COLO829 (cell line): ENCODE measurements at regions not wholly inside any gene's neighbourhood (a gene's known extent, or its start where the extent isn't known, plus 50 kb on each side); places are given as distances from the start of the nearest gene placed in this dataset.
"Not testable (repeated sequence)": the region's sequence is repeated elsewhere in the genome, so short reads cannot be mapped to it uniquely, and the experiment has no call there.

Experiments
- DNase-seq: peaks from one replicate; pipeline ENCODE4 v3.0.0; 2012; ENCODE audit warnings: low spot score

- DNase-seq, result no peak
Observed at GRCh38 chr20:59462249-59462648, 142.1 kb upstream of the PHACTR3 start.

GRCh38 chr20:59463541-59463940 is 140.8 kb upstream of the PHACTR3 start:
- DNase-seq, result no peak

GRCh38 chr20:59466107-59466815 is 138.1 kb upstream of the PHACTR3 start:
- DNase-seq, result no peak

GRCh38 chr20:59468831-59469230 is 135.5 kb upstream of the PHACTR3 start:
- DNase-seq, result no peak

- no peak for DNase-seq
Observed at GRCh38 chr20:59469267-59470252, 134.8 kb upstream of the PHACTR3 start.

- no peak for DNase-seq
Observed at GRCh38 chr20:59470521-59470920, 133.8 kb upstream of the PHACTR3 start.

- no peak for DNase-seq
Observed at GRCh38 chr20:59471653-59472421, 132.5 kb upstream of the PHACTR3 start.

- DNase-seq, result no peak
Observed at GRCh38 chr20:59473742-59474141, 130.6 kb upstream of the PHACTR3 start.

GRCh38 chr20:59481067-59481466 is 123.3 kb upstream of the PHACTR3 start:
- no peak for DNase-seq

- no peak for DNase-seq
Observed at GRCh38 chr20:59481477-59482018, 122.8 kb upstream of the PHACTR3 start.

GRCh38 chr20:59482351-59483187 is 121.8 kb upstream of the PHACTR3 start:
- DNase-seq, result peak; percentile 95

- DNase-seq, result no peak
Observed at GRCh38 chr20:59483481-59483880, 120.9 kb upstream of the PHACTR3 start.

- no peak for DNase-seq
Observed at GRCh38 chr20:59484228-59484627, 120.1 kb upstream of the PHACTR3 start.

GRCh38 chr20:59485576-59486454 is 118.5 kb upstream of the PHACTR3 start:
- DNase-seq, result no peak

GRCh38 chr20:59488459-59488858 is 115.9 kb upstream of the PHACTR3 start:
- not testable (repeated sequence) for DNase-seq

GRCh38 chr20:59490196-59491004 is 113.9 kb upstream of the PHACTR3 start:
- DNase-seq, result not testable (repeated sequence)

- no peak for DNase-seq
Observed at GRCh38 chr20:59491884-59492283, 112.5 kb upstream of the PHACTR3 start.

GRCh38 chr20:59493926-59494325 is 110.4 kb upstream of the PHACTR3 start:
- no peak for DNase-seq

GRCh38 chr20:59495166-59495565 is 109.2 kb upstream of the PHACTR3 start:
- DNase-seq, result no peak
